Prostate gland (tissue), 2 donors: ENCODE measurements at regions not wholly inside any gene's neighbourhood (a gene's known extent, or its start where the extent isn't known, plus 50 kb on each side); places are given as distances from the start of the nearest gene placed in this dataset.

Source experiments
- CTCF ChIP-seq, 4 experiments: fragments of 200-600 bp in 2 of 4; fragments of 450-650 bp in 2 of 4; sonication (generic) in 2 of 4; IDR thresholded peaks; 1 replicate in 3 of 4; 2 replicates in 1 of 4; pipeline ENCODE4 v1.5.1; 2016 to 2019; ENCODE audit warnings: antibody characterized with exemption in 4 of 4, mild to moderate bottlenecking in 2 of 4, moderate library complexity in 2 of 4
- POLR2AphosphoS5 ChIP-seq: sonication (generic); formaldehyde crosslinking; IDR thresholded peaks from one replicate; pipeline ENCODE4 v1.6.1; 2017; ENCODE audit warnings: antibody characterized with exemption

- no peak for TF ChIP-seq POLR2AphosphoS5
- no peak for TF ChIP-seq CTCF (IDR thresholded peaks at IDR 0.05)
Measured at GRCh38 chr7:42733040-42733439, 178.8 kb downstream of the C7orf25 start.
